Retinal pigment epithelial cell (primary cell): ENCODE measurements at regions not wholly inside any gene's neighbourhood (a gene's known extent, or its start where the extent isn't known, plus 50 kb on each side); places are given as distances from the start of the nearest gene placed in this dataset.

Experiments
- DNase-seq: peaks from one replicate; pipeline ENCODE4 v3.0.0-alpha.2; 2010; ENCODE audit warnings: low read depth
- H3K4me3 ChIP-seq: 2 replicates; pipeline ENCODE4 v1.5.1; 2011; ENCODE audit warnings: mild to moderate bottlenecking, low read length, control low read depth, moderate library complexity
- CTCF ChIP-seq: conservative IDR thresholded peaks from 2 replicates; pipeline ENCODE4 v1.5.1; 2011; ENCODE audit warnings: low read depth, low read length, control low read depth, inconsistent platforms

- no peak for TF ChIP-seq CTCF
- H3K4me3 ChIP-seq: no peak overlapping the region
- peak; percentile 20 for DNase-seq
These were observed 254.3 kb upstream of the SESN3 start for GRCh38 chr11:95485115-95485900.

- TF ChIP-seq CTCF: no peak
These were observed 252.3 kb upstream of the SESN3 start for GRCh38 chr11:95483339-95483738.

GRCh38 chr11:95478003-95478402, 247.0 kb upstream of the SESN3 start:
- TF ChIP-seq CTCF: no peak
- no peak overlapping the region for H3K4me3 ChIP-seq
- DNase-seq: no peak

More at GRCh38 chr11:95483339-95483738, 252.3 kb upstream of the SESN3 start:
- DNase-seq: no peak
- no peak overlapping the region for H3K4me3 ChIP-seq

GRCh38 chr11:95469258-95469657, 238.3 kb upstream of the SESN3 start:
- no peak for DNase-seq
- no peak for TF ChIP-seq CTCF
- H3K4me3 ChIP-seq: no peak overlapping the region

- no peak for TF ChIP-seq CTCF
These were observed 235.4 kb upstream of the SESN3 start for GRCh38 chr11:95466416-95466815.

GRCh38 chr11:95465887-95466286, 234.9 kb upstream of the SESN3 start:
- no peak overlapping the region for H3K4me3 ChIP-seq
- no peak for TF ChIP-seq CTCF
- no peak for DNase-seq

More at GRCh38 chr11:95466416-95466815, 235.4 kb upstream of the SESN3 start:
- DNase-seq: no peak
- H3K4me3 ChIP-seq: no peak overlapping the region

- no peak for TF ChIP-seq CTCF
- no peak for DNase-seq
- H3K4me3 ChIP-seq: no peak overlapping the region
These were observed 230.9 kb upstream of the SESN3 start for GRCh38 chr11:95461858-95462257.
